Neutrophil (primary cell): ENCODE measurements at regions not wholly inside any gene's neighbourhood (a gene's known extent, or its start where the extent isn't known, plus 50 kb on each side); places are given as distances from the start of the nearest gene placed in this dataset.

Experiments used
- H3K27ac ChIP-seq: fragments of 200-600 bp; sonication (generic); 2 replicates; pipeline ENCODE4 v1.5.1; 2016; ENCODE audit warnings: mild to moderate bottlenecking, moderate library complexity
- H3K27me3 ChIP-seq: fragments of 200-600 bp; sonication (generic); 2 replicates; pipeline ENCODE4 v1.6.0; 2016; ENCODE audit warnings: mild to moderate bottlenecking
- H3K36me3 ChIP-seq: fragments of 200-600 bp; sonication (generic); 2 replicates; pipeline ENCODE4 v1.5.1; 2017
- H3K4me1 ChIP-seq, 2 experiments: fragments of 200-600 bp in 1 of 2; sonication (generic) in 1 of 2; 1 replicate in 1 of 2; 2 replicates in 1 of 2; pipeline versions ENCODE4 v1.5.1 to v1.6.1; 2013 to 2016; ENCODE audit warnings: low read depth in 1 of 2, low read length in 1 of 2, mild to moderate bottlenecking in 1 of 2, moderate library complexity in 1 of 2; ENCODE audit not compliant: control insufficient read depth in 1 of 2, insufficient read depth in 1 of 2
- H3K4me3 ChIP-seq, 2 experiments: fragments of 200-600 bp in 1 of 2; sonication (generic) in 1 of 2; 1 replicate in 1 of 2; 2 replicates in 1 of 2; pipeline ENCODE4 v1.5.1; 2013 to 2016; ENCODE audit warnings: low read depth in 1 of 2, low read length in 1 of 2, mild to moderate bottlenecking in 1 of 2, moderate library complexity in 1 of 2
- H3K9me3 ChIP-seq: fragments of 200-600 bp; sonication (generic); 2 replicates; pipeline ENCODE4 v1.5.1; 2016
- TF ChIP-seq, protein P1 (sequence below): fragments of 200-600 bp; sonication (generic); IDR thresholded peaks from 2 replicates; pipeline ENCODE4 v1.5.1; 2016; ENCODE audit warnings: antibody characterized with exemption

DNA sequence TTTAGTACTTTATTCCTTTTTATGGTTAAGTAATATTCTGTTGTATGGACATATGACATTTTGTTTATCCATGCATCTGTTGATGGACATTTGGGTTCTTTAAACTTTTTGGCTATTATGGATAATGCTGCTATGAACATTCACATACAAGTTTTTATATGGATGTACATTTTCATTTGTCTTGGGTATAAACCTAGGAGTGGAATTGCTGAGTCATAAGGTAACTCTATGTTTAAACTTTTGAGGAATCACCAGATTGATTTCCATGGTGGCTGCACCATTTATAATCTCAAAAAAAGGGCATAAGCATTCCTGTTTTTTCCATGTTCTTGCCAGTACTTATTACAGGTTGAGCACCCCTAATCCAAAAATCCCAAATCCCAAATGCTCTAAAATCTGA, 90.3 kb upstream of the CRHR1 start:
- no peak overlapping the region for H3K27ac ChIP-seq
- H3K4me3 ChIP-seq = no peak overlapping the region
- H3K27me3 ChIP-seq = peaks cover 77% of the 10 kb centered on the region
- no peaks in the 10 kb centered on the region for H3K4me1 ChIP-seq
- no peaks in the 10 kb centered on the region for H3K36me3 ChIP-seq
- TF ChIP-seq, protein P1, sequence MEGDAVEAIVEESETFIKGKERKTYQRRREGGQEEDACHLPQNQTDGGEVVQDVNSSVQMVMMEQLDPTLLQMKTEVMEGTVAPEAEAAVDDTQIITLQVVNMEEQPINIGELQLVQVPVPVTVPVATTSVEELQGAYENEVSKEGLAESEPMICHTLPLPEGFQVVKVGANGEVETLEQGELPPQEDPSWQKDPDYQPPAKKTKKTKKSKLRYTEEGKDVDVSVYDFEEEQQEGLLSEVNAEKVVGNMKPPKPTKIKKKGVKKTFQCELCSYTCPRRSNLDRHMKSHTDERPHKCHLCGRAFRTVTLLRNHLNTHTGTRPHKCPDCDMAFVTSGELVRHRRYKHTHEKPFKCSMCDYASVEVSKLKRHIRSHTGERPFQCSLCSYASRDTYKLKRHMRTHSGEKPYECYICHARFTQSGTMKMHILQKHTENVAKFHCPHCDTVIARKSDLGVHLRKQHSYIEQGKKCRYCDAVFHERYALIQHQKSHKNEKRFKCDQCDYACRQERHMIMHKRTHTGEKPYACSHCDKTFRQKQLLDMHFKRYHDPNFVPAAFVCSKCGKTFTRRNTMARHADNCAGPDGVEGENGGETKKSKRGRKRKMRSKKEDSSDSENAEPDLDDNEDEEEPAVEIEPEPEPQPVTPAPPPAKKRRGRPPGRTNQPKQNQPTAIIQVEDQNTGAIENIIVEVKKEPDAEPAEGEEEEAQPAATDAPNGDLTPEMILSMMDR = no peak
- H3K9me3 ChIP-seq = no peaks in the 10 kb centered on the region

DNA sequence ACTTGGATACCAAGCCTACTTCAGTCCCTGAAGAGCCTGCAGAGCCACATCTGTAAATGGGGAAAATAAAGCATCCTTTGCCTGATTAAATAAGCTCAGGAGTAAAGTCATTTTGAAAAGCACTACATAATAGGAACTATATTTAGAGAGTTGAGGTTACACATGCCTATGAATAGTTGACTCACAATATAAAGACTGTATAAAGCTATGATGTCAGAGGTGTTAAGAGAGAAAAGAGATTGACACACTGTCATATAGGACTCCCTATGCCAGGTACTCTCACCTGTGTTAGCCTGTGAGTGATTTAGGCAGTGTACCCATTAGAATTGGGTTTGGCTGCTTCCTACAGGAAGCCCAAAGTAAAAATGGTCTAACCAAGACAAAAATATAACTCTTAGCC, 87.7 kb upstream of the CRHR1 start:
- H3K27me3 ChIP-seq = peaks cover 73% of the 10 kb centered on the region
- no peaks in the 10 kb centered on the region for H3K9me3 ChIP-seq
- H3K4me1 ChIP-seq = no peaks in the 10 kb centered on the region
- TF ChIP-seq, protein P1 = no peak
- H3K27ac ChIP-seq = no peak overlapping the region
- H3K36me3 ChIP-seq = no peaks in the 10 kb centered on the region
- H3K4me3 ChIP-seq = no peak overlapping the region

DNA sequence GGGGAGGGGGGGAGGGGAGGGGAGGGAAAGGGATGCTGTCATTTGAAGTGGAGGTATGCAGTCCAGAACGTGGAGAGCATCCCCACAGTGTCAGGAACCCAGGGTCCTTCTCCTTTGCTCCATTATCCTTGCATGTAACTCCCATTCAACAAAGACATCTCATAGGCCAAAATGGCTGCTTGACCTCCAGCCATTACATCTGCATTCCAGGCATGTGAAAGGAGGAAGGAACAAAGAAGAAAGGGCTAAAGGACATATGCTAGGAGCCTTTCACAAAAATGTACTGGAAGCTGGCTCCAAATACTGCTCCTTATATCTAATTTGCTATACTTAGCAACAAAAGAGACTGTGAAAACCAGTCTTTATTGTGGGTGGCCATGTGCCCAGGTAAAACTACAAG, 87.0 kb upstream of the CRHR1 start:
- no peaks in the 10 kb centered on the region for H3K4me1 ChIP-seq
- H3K9me3 ChIP-seq = no peaks in the 10 kb centered on the region
- peaks cover 73% of the 10 kb centered on the region for H3K27me3 ChIP-seq
- no peak overlapping the region for H3K4me3 ChIP-seq
- no peaks in the 10 kb centered on the region for H3K36me3 ChIP-seq
- H3K27ac ChIP-seq = no peak overlapping the region
- TF ChIP-seq, protein P1 = no peak

DNA sequence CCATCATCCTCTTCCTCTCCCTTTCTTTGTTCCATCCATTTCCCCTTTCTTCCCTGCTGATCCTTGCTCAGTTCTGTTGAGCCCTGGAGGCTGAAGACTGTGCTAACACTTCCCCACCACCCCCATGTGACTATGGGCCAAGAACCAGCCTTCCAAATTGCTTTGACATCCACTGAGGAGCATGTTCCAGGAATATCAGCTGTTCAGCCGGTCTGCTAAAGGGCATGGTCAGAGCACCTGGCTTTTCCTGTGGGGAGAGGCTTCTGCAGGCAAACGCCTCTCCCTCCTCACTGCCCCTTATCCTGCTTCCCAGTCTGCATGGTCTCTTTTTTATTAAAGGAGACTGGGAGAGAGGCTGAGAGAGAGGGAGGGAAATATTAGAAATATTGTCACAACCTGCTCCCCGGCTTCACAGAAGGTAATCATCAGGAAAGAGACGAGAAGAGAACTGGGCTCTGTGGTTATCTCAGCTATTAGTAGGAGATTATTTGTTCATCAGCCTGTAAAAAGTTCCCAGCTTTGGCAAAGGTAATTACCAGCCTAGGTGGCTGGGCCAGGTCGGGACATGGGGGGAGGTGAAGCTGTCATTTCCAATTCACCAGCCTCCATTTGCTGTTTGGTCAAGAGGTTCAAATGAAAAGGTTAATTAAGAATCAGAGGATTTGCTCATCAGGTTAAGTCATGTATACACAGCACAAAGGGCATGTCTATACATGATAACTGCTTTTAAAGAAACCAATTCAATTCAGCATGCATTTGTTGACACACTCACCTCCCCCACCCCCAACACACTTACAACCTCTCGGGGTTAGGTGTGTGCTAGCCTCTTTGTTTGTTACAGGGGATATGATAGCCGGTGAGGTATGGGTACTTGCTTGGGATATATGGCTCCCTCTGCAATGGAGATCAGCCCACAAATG, 83.7 kb upstream of the CRHR1 start:
- H3K27ac ChIP-seq = no peak overlapping the region
- peaks cover 70% of the 10 kb centered on the region for H3K27me3 ChIP-seq
- H3K36me3 ChIP-seq = no peaks in the 10 kb centered on the region
- H3K4me3 ChIP-seq = no peak overlapping the region
- H3K4me1 ChIP-seq = no peaks in the 10 kb centered on the region
- H3K9me3 ChIP-seq = no peaks in the 10 kb centered on the region
- TF ChIP-seq, protein P1 = no peak

DNA sequence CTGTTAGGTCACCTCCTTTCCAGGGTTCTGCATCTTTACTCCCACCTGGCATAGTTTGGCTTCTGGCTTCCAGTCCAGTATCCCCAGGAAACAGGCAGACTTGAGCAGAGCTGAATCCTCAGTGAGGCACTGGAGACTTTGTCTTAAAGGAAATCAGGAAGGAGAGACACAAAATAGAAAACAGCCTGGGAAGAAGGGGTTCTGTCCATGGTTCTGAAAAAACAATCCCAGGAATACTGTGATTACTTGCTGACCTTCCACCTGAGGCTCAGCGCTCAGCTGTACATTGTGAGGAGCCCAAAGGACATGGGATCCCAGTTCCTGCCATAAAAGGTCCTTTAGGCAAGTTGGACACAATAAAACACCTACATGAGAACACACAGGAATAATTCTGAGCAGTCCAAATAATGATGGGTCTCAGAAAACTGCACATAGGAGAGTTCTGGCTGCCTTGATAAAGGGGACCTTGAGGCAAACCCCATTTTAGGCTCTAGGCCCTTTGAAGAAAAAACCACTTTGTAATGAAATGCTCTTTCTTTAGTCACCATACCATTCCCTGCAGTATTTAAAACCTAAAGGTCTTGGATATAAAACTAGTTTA, 81.4 kb upstream of the CRHR1 start:
- H3K4me3 ChIP-seq = no peak overlapping the region
- H3K27ac ChIP-seq = no peak overlapping the region
- no peaks in the 10 kb centered on the region for H3K9me3 ChIP-seq
- H3K4me1 ChIP-seq = no peaks in the 10 kb centered on the region
- TF ChIP-seq, protein P1 = no peak
- no peaks in the 10 kb centered on the region for H3K36me3 ChIP-seq
- peaks cover 76% of the 10 kb centered on the region for H3K27me3 ChIP-seq
